Osteoblast (primary cell): ENCODE measurements at regions not wholly inside any gene's neighbourhood (a gene's known extent, or its start where the extent isn't known, plus 50 kb on each side); places are given as distances from the start of the nearest gene placed in this dataset.

Experiments used
- DNase-seq: peaks from one replicate; pipeline ENCODE4 v3.0.0; 2011; ENCODE audit warnings: low spot score, mixed read lengths; ENCODE audit not compliant: insufficient read length; ENCODE audit errors: missing footprints
- H2AFZ ChIP-seq: 2 replicates; pipeline ENCODE4 v1.6.0; 2011; ENCODE audit warnings: mild to moderate bottlenecking, low read length
- H3K27ac ChIP-seq: 2 replicates; pipeline ENCODE4 v1.5.1; 2011; ENCODE audit warnings: mild to moderate bottlenecking, low read depth, low read length, moderate library complexity
- H3K27me3 ChIP-seq: 2 replicates; pipeline ENCODE4 v1.6.0; 2012; ENCODE audit warnings: mild to moderate bottlenecking, control low read depth, inconsistent platforms, low read length, moderate library complexity; ENCODE audit not compliant: insufficient read depth
- H3K36me3 ChIP-seq: 2 replicates; pipeline ENCODE4 v1.5.1; 2011; ENCODE audit warnings: mild to moderate bottlenecking, low read length, control low read depth, moderate library complexity; ENCODE audit not compliant: insufficient read depth
- H3K4me1 ChIP-seq: 2 replicates; pipeline ENCODE4 v1.5.1; 2011; ENCODE audit warnings: mild to moderate bottlenecking, low read length, control low read depth, moderate library complexity; ENCODE audit not compliant: insufficient read depth
- H3K4me2 ChIP-seq: 2 replicates; pipeline ENCODE4 v1.6.0; 2011; ENCODE audit warnings: mild to moderate bottlenecking, low read length; ENCODE audit not compliant: insufficient read depth
- H3K4me3 ChIP-seq: fragments of 200-600 bp; sonication (generic); 3 replicates; pipeline ENCODE4 v1.5.1; 2012; ENCODE audit warnings: mild to moderate bottlenecking, low read length, inconsistent platforms; ENCODE audit not compliant: insufficient read depth
- H3K79me2 ChIP-seq: 2 replicates; pipeline ENCODE4 v1.6.0; 2012; ENCODE audit warnings: mild to moderate bottlenecking, low read length, control low read depth, inconsistent platforms; ENCODE audit not compliant: insufficient read depth
- H3K9me3 ChIP-seq: 2 replicates; pipeline ENCODE4 v1.5.1; 2011; ENCODE audit warnings: low read depth, low read length, control low read depth
- H4K20me1 ChIP-seq: 2 replicates; pipeline ENCODE4 v1.6.0; 2012; ENCODE audit warnings: mild to moderate bottlenecking, low read length, control low read depth; ENCODE audit not compliant: insufficient read depth
- CTCF ChIP-seq: IDR thresholded peaks from 2 replicates; pipeline ENCODE4 v1.5.1; 2011; ENCODE audit warnings: mild to moderate bottlenecking, low read depth, low read length, moderate library complexity; ENCODE audit errors: extremely low read depth

- Histone ChIP-seq H3K4me3 (no peak overlapping the region), H3K27ac (no peak overlapping the region), H3K4me2 (no peak overlapping the region), H4K20me1 (no peaks in the 10 kb centered on the region), H3K36me3 (no peaks in the 10 kb centered on the region), H3K27me3 (no peaks in the 10 kb centered on the region), H3K79me2 (no peaks in the 10 kb centered on the region), H3K9me3 (peaks cover 5% of the 10 kb centered on the region), H2AFZ (no peak overlapping the region), H3K4me1 (no peaks in the 10 kb centered on the region)
- DNase-seq: no peak
- no peak for TF ChIP-seq CTCF
Observed at GRCh38 chr2:239756031-239756789, 268.9 kb downstream of the NDUFA10 start.

- H3K27me3 ChIP-seq: no peaks in the 10 kb centered on the region
- no peak for DNase-seq
- no peaks in the 10 kb centered on the region for H3K79me2 ChIP-seq
- no peaks in the 10 kb centered on the region for H3K9me3 ChIP-seq
- no peaks in the 10 kb centered on the region for H3K36me3 ChIP-seq
- H3K4me3 ChIP-seq: no peak overlapping the region
- no peak overlapping the region for H3K4me2 ChIP-seq
- TF ChIP-seq CTCF: no peak
- no peaks in the 10 kb centered on the region for H4K20me1 ChIP-seq
- H3K4me1 ChIP-seq: no peaks in the 10 kb centered on the region
- H3K27ac ChIP-seq: no peak overlapping the region
- H2AFZ ChIP-seq: no peak overlapping the region
Observed at GRCh38 chr2:239753401-239753837, 271.7 kb downstream of the NDUFA10 start.

GRCh38 chr2:239752951-239753350, 272.2 kb downstream of the NDUFA10 start:
- TF ChIP-seq CTCF: no peak
- no peak overlapping the region for H3K27ac ChIP-seq

GRCh38 chr2:239751679-239752355, 273.3 kb downstream of the NDUFA10 start:
- Histone ChIP-seq H3K4me3 (no peak overlapping the region), H3K27me3 (no peaks in the 10 kb centered on the region), H3K4me1 (no peaks in the 10 kb centered on the region), H3K27ac (no peak overlapping the region), H3K4me2 (no peak overlapping the region), H3K79me2 (no peaks in the 10 kb centered on the region), H3K36me3 (no peaks in the 10 kb centered on the region), H4K20me1 (no peaks in the 10 kb centered on the region), H3K9me3 (no peaks in the 10 kb centered on the region), H2AFZ (no peak overlapping the region)
- no peak for TF ChIP-seq CTCF
- DNase-seq: no peak

More at GRCh38 chr2:239752951-239753350, 272.2 kb downstream of the NDUFA10 start:
- Histone ChIP-seq H2AFZ (no peak overlapping the region), H3K9me3 (no peaks in the 10 kb centered on the region), H3K4me2 (no peak overlapping the region), H4K20me1 (no peaks in the 10 kb centered on the region), H3K27me3 (no peaks in the 10 kb centered on the region), H3K4me1 (no peaks in the 10 kb centered on the region), H3K36me3 (no peaks in the 10 kb centered on the region), H3K79me2 (no peaks in the 10 kb centered on the region), H3K4me3 (no peak overlapping the region)
- DNase-seq: no peak
